ENCODE measurements at regions not wholly inside any gene's neighbourhood (a gene's known extent, or its start where the extent isn't known, plus 50 kb on each side); places are given as distances from the start of the nearest gene placed in this dataset.

GRCh38 chr3:182384221-182384620 lies 409.1 kb upstream of the ATP11B start:
- no peak for DNase-seq (ENCODE audit: low read depth)
- no peak for TF ChIP-seq CTCF (IDR thresholded peaks at IDR 0.05; ENCODE audit: insufficient read depth, low read depth, low read length)
- no peak overlapping the region for H3K4me3 ChIP-seq (ENCODE audit: low read depth, low read length)

GRCh38 chr3:182385356-182385755 lies 407.9 kb upstream of the ATP11B start:
- no peak for TF ChIP-seq CTCF (IDR thresholded peaks at IDR 0.05; ENCODE audit: insufficient read depth, low read depth, low read length)
- H3K4me3 ChIP-seq (ENCODE audit: low read depth, low read length): no peak overlapping the region
- DNase-seq (ENCODE audit: low read depth): no peak

GRCh38 chr3:182388506-182388905 lies 404.8 kb upstream of the ATP11B start:
- DNase-seq (ENCODE audit: low read depth): no peak
- TF ChIP-seq CTCF (IDR thresholded peaks at IDR 0.05; ENCODE audit: insufficient read depth, low read depth, low read length): no peak
- H3K4me3 ChIP-seq (ENCODE audit: low read depth, low read length): no peak overlapping the region

GRCh38 chr3:182389071-182389815 lies 404.1 kb upstream of the ATP11B start:
- no peak for TF ChIP-seq CTCF (IDR thresholded peaks at IDR 0.05; ENCODE audit: insufficient read depth, low read depth, low read length)
- no peak overlapping the region for H3K4me3 ChIP-seq (ENCODE audit: low read depth, low read length)
- DNase-seq (ENCODE audit: low read depth): no peak

- no peak for TF ChIP-seq CTCF (IDR thresholded peaks at IDR 0.05; ENCODE audit: insufficient read depth, low read depth, low read length)
- DNase-seq (ENCODE audit: low read depth): no peak
- no peak overlapping the region for H3K4me3 ChIP-seq (ENCODE audit: low read depth, low read length)
Observed at GRCh38 chr3:182390421-182390820, 402.9 kb upstream of the ATP11B start.

- DNase-seq (ENCODE audit: low read depth): no peak
- no peak for TF ChIP-seq CTCF (IDR thresholded peaks at IDR 0.05; ENCODE audit: insufficient read depth, low read depth, low read length)
- no peak overlapping the region for H3K4me3 ChIP-seq (ENCODE audit: low read depth, low read length)
Observed at GRCh38 chr3:182392182-182392937, 400.9 kb upstream of the ATP11B start.

Measured in fibroblast of villous mesenchyme (primary cell).